Tibial nerve (tissue), 4 donors: ENCODE measurements at regions not wholly inside any gene's neighbourhood (a gene's known extent, or its start where the extent isn't known, plus 50 kb on each side); places are given as distances from the start of the nearest gene placed in this dataset.

Experiments
- DNase-seq, 2 donors: peaks; one replicate each; pipeline ENCODE4 v3.0.0-alpha.2; 2019; ENCODE audit warnings: low spot score in 2 of 2
- H3K27ac ChIP-seq, 4 donors: fragments of 200-600 bp; sonication (generic) in 3 of 4; one replicate each; pipeline ENCODE4 v1.5.1; 2017 to 2019; ENCODE audit warnings: mild to moderate bottlenecking in 1 of 4
- H3K27me3 ChIP-seq, 2 donors: fragments of 200-600 bp; sonication (generic) in 1 of 2; one replicate each; pipeline versions ENCODE4 v1.5.1 to v1.6.0; 2017 to 2019
- H3K36me3 ChIP-seq, 3 donors: fragments of 200-600 bp; sonication (generic); one replicate each; pipeline ENCODE4 v1.5.1; 2018 to 2019
- H3K4me1 ChIP-seq, 4 donors: fragments of 200-600 bp; sonication (generic) in 3 of 4; one replicate each; pipeline ENCODE4 v1.5.1; 2017 to 2019
- H3K4me3 ChIP-seq, 4 donors: fragments of 200-600 bp; sonication (generic) in 3 of 4; one replicate each; pipeline ENCODE4 v1.5.1; 2017 to 2019; ENCODE audit warnings: mild to moderate bottlenecking in 1 of 4, moderate library complexity in 1 of 4
- H3K9me3 ChIP-seq, 4 donors: fragments of 200-600 bp; sonication (generic) in 3 of 4; one replicate each; pipeline ENCODE4 v1.5.1; 2017 to 2019
- EP300 ChIP-seq, 2 donors: sonication (generic); formaldehyde crosslinking; IDR thresholded peaks; one replicate each; pipeline ENCODE4 v1.6.1; 2017; ENCODE audit warnings: antibody characterized with exemption in 2 of 2, mild to moderate bottlenecking in 1 of 2
- POLR2A ChIP-seq, 2 donors: fragments of 450-650 bp; IDR thresholded peaks; one replicate each; pipeline ENCODE4 v1.6.1; 2017; ENCODE audit warnings: antibody characterized with exemption in 2 of 2, mild to moderate bottlenecking in 2 of 2, moderate library complexity in 2 of 2
- WGBS, 2 donors: methylation state at CpG; one replicate each; pipeline ENCODE4 v1.1.5; 2018; 5-methylcytosine and 5-hydroxymethylcytosine counted together
- TF ChIP-seq, protein P1 (sequence below), 5 experiments: fragments of 200-600 bp in 3 of 5; fragments of 450-650 bp in 2 of 5; sonication (generic) in 3 of 5; IDR thresholded peaks; one replicate each; pipeline ENCODE4 v1.5.1; 2016 to 2019; ENCODE audit warnings: antibody characterized with exemption in 5 of 5, mild to moderate bottlenecking in 3 of 5, moderate library complexity in 2 of 5

DNA sequence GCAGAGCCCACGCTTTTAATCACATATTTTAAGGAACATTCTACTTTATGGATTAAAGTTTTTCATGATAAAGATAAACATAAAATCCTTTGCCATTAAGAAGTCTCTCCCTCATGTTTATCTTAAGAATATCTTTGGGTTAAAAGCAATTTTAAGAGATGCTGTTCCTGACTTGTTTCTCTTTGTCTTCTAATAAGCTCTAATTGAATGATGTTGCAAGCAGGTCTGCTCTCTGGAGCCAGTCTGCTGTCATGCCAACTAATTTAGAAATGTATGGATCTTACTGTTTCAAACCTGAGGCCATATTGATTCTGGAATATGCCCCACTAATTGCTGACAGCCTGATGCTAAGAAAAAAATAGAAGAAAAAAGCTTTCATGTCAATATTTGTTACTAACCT lies 173.6 kb downstream of the TTC8 start:
- Histone ChIP-seq H3K36me3 (no peaks in the 10 kb centered on the region), H3K4me1 (no peaks in the 10 kb centered on the region), H3K9me3 (no peaks in the 10 kb centered on the region), H3K4me3 (no peak overlapping the region), H3K27ac (no peak overlapping the region), H3K27me3 (no peaks in the 10 kb centered on the region)
- TF ChIP-seq, protein P1, sequence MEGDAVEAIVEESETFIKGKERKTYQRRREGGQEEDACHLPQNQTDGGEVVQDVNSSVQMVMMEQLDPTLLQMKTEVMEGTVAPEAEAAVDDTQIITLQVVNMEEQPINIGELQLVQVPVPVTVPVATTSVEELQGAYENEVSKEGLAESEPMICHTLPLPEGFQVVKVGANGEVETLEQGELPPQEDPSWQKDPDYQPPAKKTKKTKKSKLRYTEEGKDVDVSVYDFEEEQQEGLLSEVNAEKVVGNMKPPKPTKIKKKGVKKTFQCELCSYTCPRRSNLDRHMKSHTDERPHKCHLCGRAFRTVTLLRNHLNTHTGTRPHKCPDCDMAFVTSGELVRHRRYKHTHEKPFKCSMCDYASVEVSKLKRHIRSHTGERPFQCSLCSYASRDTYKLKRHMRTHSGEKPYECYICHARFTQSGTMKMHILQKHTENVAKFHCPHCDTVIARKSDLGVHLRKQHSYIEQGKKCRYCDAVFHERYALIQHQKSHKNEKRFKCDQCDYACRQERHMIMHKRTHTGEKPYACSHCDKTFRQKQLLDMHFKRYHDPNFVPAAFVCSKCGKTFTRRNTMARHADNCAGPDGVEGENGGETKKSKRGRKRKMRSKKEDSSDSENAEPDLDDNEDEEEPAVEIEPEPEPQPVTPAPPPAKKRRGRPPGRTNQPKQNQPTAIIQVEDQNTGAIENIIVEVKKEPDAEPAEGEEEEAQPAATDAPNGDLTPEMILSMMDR (IDR thresholded peaks at IDR 0.05) = no peak
- TF ChIP-seq POLR2A (IDR thresholded peaks at IDR 0.05) (no peak), EP300 (IDR thresholded peaks at IDR 0.05) (no peak)
- DNase-seq = no peak
- 85 to 88% methylated on average over 1 of the region's 1 CpG for WGBS, 2 donors

DNA sequence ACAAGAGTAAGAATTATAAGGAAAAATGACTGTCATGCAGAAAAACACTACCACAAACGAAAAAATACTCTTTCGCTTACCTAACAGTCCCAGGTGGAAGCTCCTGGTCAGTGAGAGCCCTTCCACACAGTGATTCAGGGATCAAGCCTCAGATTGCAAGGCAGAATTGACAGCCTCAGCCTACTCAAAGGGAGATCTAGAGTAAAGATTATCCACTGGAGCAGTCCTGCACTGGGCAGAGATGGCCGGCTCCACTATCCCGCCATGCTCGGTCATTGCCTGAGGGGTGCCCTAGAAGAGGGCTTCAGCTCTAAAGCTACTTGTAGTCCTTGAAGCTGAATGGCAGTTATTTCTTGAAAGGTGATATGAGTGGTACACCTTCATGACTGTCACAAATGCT lies 174.7 kb downstream of the TTC8 start:
- DNase-seq = no peak
- TF ChIP-seq, protein P1 (IDR thresholded peaks at IDR 0.05) = no peak
- TF ChIP-seq EP300 (IDR thresholded peaks at IDR 0.05) (no peak), POLR2A (IDR thresholded peaks at IDR 0.05) (no peak)
- 87% methylated on average over 5 of the region's 5 CpGs for WGBS, 2 donors

DNA sequence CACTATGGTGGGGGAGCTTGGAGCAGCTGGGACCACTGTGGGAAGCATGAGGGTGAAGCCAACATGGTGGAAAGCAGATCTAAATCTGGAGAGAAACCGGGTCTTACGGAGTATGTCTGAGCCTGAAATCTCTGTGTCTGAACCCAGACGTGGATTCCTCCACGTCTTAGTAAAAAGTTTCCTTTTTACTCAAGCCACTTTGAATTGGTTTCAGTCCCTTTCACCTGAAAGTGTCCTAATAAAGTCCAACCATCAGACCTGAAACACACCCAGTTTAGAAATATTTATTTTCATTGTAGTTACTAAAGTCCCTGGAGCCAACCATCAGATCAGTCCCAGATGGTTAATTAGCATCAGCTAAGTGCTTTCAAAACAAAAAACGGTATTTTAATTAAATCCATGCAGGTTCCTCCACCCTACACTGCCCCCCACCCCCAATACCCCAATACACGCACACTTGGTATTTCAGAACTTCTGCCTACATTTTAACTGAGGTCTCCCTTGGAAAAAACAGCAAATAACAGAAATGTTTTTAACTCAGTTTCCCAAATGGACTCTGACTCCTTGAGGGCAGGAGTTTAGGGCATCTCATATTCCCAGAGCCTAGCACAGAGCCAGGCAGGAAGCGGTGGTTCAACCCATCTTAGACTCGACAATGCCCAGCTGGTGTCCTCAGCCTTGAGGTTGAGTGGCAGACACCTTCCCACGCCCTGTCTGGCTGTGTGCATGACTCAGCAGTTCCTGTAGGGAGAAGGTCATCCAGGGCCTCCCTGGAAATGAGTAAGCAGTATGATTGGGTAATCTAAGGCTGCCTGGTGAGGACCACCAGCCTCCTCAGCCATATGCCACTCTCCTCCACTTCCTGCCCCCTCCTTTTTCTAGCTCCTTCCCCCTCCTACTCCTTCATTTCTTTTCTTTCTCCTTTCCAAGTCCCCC lies 175.8 kb downstream of the TTC8 start:
- Histone ChIP-seq H3K9me3 (no peaks in the 10 kb centered on the region), H3K36me3 (no peaks in the 10 kb centered on the region), H3K4me1 (no peaks in the 10 kb centered on the region), H3K27me3 (no peaks in the 10 kb centered on the region), H3K4me3 (no peak overlapping the region), H3K27ac (no peak overlapping the region)
- WGBS, 2 donors = 60 to 64% methylated on average over 9 of the region's 9 CpGs
- no peak for DNase-seq
- TF ChIP-seq POLR2A (IDR thresholded peaks at IDR 0.05) (no peak), EP300 (IDR thresholded peaks at IDR 0.05) (no peak)
- TF ChIP-seq, protein P1 (IDR thresholded peaks at IDR 0.05) = no peak

More for the DNA sequence above, 174.7 kb downstream of the TTC8 start:
- Histone ChIP-seq H3K27me3 (no peaks in the 10 kb centered on the region), H3K9me3 (no peaks in the 10 kb centered on the region), H3K27ac (no peak overlapping the region), H3K36me3 (no peaks in the 10 kb centered on the region), H3K4me1 (no peaks in the 10 kb centered on the region), H3K4me3 (no peak overlapping the region)

DNA sequence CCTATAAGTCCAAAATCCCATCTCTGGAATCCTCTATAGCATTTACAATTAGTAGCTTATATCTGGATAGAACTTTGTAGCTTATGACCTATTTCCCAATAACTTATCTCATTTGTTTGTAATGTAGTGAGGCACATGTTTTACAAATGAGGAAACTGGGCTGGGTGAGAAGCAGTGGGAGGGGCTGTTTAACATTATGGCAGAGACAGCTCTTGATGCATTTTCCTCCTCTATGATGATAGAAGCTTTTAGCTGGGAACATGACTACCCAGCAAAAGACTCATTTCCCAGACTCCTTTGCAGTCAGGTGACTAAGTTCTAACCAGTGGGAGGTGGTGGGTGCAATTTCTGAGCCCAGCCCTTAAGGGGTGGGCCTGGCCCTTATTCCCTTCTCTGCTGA lies 179.7 kb downstream of the TTC8 start:
- no peaks in the 10 kb centered on the region for H3K36me3 ChIP-seq
- no peaks in the 10 kb centered on the region for H3K27me3 ChIP-seq
- no peak for TF ChIP-seq EP300 (IDR thresholded peaks at IDR 0.05)
- TF ChIP-seq, protein P1 (IDR thresholded peaks at IDR 0.05) = no peak
- no peak for TF ChIP-seq POLR2A (IDR thresholded peaks at IDR 0.05)
- no peak overlapping the region for H3K4me3 ChIP-seq
- H3K9me3 ChIP-seq = no peaks in the 10 kb centered on the region
- no peak for DNase-seq
- no peak overlapping the region for H3K27ac ChIP-seq
- H3K4me1 ChIP-seq = no peaks in the 10 kb centered on the region

DNA sequence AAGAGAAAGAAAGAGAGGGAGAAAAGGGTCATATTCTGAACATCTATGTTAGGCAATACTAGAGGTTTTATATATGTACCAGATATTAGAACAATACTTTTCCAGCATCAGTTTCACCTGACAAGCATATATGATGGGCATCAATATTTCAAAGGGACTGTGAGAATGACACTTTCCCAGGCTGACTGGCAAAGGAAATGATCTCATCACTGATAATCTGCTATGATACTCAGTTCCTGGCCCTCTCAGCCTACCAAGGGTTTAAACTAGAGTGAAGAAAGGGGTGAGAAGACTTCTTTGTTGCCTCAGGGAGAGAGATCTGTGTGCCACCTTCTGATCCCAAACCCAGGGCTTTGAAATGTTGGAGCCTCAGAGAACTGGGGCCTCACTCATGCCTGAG lies 183.5 kb downstream of the TTC8 start:
- no peak for DNase-seq
- Histone ChIP-seq H3K27ac (no peak overlapping the region), H3K36me3 (no peaks in the 10 kb centered on the region), H3K27me3 (no peaks in the 10 kb centered on the region), H3K9me3 (no peaks in the 10 kb centered on the region), H3K4me1 (no peaks in the 10 kb centered on the region), H3K4me3 (no peak overlapping the region)
- TF ChIP-seq POLR2A (IDR thresholded peaks at IDR 0.05) (no peak), EP300 (IDR thresholded peaks at IDR 0.05) (no peak)
- TF ChIP-seq, protein P1 (IDR thresholded peaks at IDR 0.05) = no peak
